Endothelial cell (in vitro differentiated cells): ENCODE measurements at regions not wholly inside any gene's neighbourhood (a gene's known extent, or its start where the extent isn't known, plus 50 kb on each side); places are given as distances from the start of the nearest gene placed in this dataset.

Experiments used
- DNase-seq: peaks from one replicate; pipeline ENCODE4 v3.0.0; 2021; ENCODE audit warnings: low spot score
- H3K27ac Mint-ChIP-seq: one replicate; pipeline ENCODE4 v1.8.0; 2021; ENCODE audit warnings: mixed read lengths, inconsistent platforms; ENCODE audit not compliant: unreplicated experiment
- H3K27me3 Mint-ChIP-seq: one replicate; pipeline ENCODE4 v1.8.0; 2021; ENCODE audit warnings: mild to moderate bottlenecking, moderate library complexity, mixed read lengths, inconsistent platforms; ENCODE audit not compliant: unreplicated experiment
- H3K36me3 Mint-ChIP-seq: one replicate; pipeline ENCODE4 v1.8.0; 2021; ENCODE audit warnings: mild to moderate bottlenecking, low read depth, mixed read lengths, inconsistent platforms; ENCODE audit not compliant: unreplicated experiment
- H3K4me1 Mint-ChIP-seq: one replicate; pipeline ENCODE4 v1.8.0; 2021; ENCODE audit warnings: mild to moderate bottlenecking, mixed read lengths, inconsistent platforms; ENCODE audit not compliant: unreplicated experiment
- H3K4me3 Mint-ChIP-seq: one replicate; pipeline ENCODE4 v1.8.0; 2021; ENCODE audit warnings: mild to moderate bottlenecking, mixed read lengths, inconsistent platforms; ENCODE audit not compliant: unreplicated experiment
- H3K9me3 Mint-ChIP-seq: one replicate; pipeline ENCODE4 v1.8.0; 2021; ENCODE audit warnings: mixed read lengths, inconsistent platforms; ENCODE audit not compliant: unreplicated experiment
- TF ChIP-seq, protein P1 (sequence below): fragments of 200-600 bp; sonication (generic); IDR thresholded peaks from one replicate; pipeline ENCODE4 v1.5.0; 2021; ENCODE audit warnings: antibody characterized with exemption; ENCODE audit not compliant: unreplicated experiment

DNA sequence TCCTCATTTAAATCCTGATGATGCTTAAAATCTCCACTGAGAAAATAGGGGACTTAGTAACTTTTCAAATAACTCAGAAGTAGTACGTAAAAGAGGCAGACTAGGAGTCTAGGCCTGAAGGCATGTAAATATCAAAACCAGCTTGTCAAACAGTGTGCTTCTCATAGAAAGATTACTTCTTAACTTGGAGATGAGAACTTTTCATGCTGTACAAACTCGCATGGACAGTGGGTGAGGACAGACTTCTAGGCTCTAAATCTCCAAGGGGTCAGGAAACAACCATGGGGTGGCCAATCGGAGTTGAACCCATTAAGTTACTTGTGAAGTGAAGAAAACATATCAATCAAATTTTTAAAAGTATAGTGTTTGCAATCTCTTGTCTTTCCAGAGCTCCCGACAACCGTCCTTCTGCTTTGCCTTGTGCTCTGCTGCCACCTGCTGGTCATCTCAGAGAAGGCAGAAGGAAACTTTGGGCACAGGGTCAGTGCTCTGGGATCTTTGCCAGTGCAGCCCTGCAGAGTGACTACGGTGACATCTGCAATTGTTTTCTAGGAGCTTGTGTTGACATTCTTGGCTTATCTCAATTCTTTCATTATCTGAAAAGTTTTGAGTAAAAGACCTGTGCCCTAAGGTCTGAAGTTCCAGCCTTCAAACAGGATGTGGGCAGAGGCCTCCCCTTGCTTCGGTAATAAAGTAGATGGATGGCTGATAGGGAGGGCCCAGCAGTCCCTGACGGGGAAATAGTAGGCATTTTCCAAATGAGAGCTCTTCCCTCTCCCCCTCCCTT lies 105.1 kb upstream of the PDE4B start:
- H3K9me3 Mint-ChIP-seq, result peaks cover 4% of the 10 kb centered on the region
- no peaks in the 10 kb centered on the region for H3K27me3 Mint-ChIP-seq
- H3K36me3 Mint-ChIP-seq, result peaks cover 3% of the 10 kb centered on the region
- no peak overlapping the region for H3K27ac Mint-ChIP-seq
- DNase-seq, result peak; percentile 91
- TF ChIP-seq, protein P1, sequence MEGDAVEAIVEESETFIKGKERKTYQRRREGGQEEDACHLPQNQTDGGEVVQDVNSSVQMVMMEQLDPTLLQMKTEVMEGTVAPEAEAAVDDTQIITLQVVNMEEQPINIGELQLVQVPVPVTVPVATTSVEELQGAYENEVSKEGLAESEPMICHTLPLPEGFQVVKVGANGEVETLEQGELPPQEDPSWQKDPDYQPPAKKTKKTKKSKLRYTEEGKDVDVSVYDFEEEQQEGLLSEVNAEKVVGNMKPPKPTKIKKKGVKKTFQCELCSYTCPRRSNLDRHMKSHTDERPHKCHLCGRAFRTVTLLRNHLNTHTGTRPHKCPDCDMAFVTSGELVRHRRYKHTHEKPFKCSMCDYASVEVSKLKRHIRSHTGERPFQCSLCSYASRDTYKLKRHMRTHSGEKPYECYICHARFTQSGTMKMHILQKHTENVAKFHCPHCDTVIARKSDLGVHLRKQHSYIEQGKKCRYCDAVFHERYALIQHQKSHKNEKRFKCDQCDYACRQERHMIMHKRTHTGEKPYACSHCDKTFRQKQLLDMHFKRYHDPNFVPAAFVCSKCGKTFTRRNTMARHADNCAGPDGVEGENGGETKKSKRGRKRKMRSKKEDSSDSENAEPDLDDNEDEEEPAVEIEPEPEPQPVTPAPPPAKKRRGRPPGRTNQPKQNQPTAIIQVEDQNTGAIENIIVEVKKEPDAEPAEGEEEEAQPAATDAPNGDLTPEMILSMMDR, result peak; percentile 99
- H3K4me1 Mint-ChIP-seq, result no peaks in the 10 kb centered on the region
- H3K4me3 Mint-ChIP-seq, result no peak overlapping the region

DNA sequence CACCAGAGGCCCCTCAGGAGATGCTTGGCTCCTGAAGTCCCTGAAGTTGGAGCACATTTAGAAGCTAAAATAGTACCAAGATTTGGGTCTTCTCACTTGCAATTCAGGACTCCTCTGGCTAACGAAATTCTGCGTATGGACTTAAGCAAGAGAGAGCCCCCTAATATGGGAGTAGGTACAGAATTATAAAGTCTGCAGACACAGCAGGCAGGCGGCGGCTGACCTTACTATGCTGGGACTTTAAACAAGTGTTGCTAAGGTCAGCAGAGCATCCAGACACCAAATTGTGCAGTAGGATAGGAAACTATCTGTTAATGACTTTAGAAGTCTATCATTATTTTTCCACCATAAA lies 104.5 kb upstream of the PDE4B start:
- no peaks in the 10 kb centered on the region for H3K27me3 Mint-ChIP-seq
- H3K4me3 Mint-ChIP-seq, result no peak overlapping the region
- no peaks in the 10 kb centered on the region for H3K4me1 Mint-ChIP-seq
- no peak overlapping the region for H3K27ac Mint-ChIP-seq
- H3K9me3 Mint-ChIP-seq, result peaks cover 4% of the 10 kb centered on the region
- TF ChIP-seq, protein P1, result no peak
- no peak for DNase-seq
- H3K36me3 Mint-ChIP-seq, result peaks cover 3% of the 10 kb centered on the region

DNA sequence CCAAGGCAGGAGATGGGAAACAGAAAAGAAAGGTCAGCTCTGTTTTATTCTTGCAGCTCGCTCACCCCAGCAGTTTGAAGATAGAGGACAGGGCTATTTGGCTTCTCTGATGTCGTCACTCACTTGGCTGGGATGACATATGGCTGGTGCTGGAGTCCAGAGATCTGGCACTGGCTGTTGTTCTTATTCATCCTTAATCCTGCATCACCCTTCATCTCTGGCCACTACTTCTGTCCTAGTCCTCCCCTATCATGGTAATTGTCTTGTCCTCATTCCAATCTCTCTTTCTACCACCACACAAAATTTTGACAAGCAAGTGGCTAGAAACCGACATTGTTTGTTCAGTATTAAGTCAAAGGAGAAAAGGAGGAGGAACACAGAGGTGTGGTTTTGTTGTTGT lies 103.8 kb upstream of the PDE4B start:
- Mint-ChIP-seq H3K27ac (no peak overlapping the region), H3K9me3 (peaks cover 4% of the 10 kb centered on the region), H3K27me3 (no peaks in the 10 kb centered on the region), H3K36me3 (peaks cover 3% of the 10 kb centered on the region), H3K4me3 (no peak overlapping the region), H3K4me1 (no peaks in the 10 kb centered on the region)
- TF ChIP-seq, protein P1, result no peak
- no peak for DNase-seq

- DNase-seq, result no peak
- H3K27me3 Mint-ChIP-seq, result no peaks in the 10 kb centered on the region
- H3K36me3 Mint-ChIP-seq, result peaks cover 1% of the 10 kb centered on the region
- H3K4me3 Mint-ChIP-seq, result no peak overlapping the region
- H3K9me3 Mint-ChIP-seq, result peaks cover 1% of the 10 kb centered on the region
- no peak overlapping the region for H3K27ac Mint-ChIP-seq
- H3K4me1 Mint-ChIP-seq, result no peaks in the 10 kb centered on the region
- TF ChIP-seq, protein P1, result no peak
These were observed 101.4 kb upstream of the PDE4B start for GRCh38 chr1:65691152-65691900.

DNA sequence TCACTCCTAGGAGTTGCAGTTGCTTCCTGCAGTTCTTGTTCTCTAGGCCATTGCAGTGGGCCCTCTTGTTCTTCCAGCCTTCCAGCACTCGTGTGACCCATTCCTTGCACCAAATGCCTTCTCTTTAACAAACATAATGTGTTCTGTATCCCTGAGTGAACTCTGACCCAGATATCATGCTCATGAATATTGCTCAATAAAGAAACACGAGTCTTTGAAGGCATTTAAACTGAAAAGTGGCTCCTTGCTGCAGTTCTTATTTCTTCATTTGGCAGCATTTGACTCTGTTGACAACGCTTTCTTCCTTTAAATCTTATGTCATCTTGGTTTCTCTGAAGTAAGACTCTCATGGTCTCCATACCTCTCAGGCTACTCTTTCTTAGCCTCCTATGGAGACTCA lies 100.7 kb upstream of the PDE4B start:
- no peaks in the 10 kb centered on the region for H3K9me3 Mint-ChIP-seq

More for the DNA sequence above, 100.7 kb upstream of the PDE4B start:
- TF ChIP-seq, protein P1, result no peak
- no peak overlapping the region for H3K27ac Mint-ChIP-seq
- no peaks in the 10 kb centered on the region for H3K36me3 Mint-ChIP-seq
- no peaks in the 10 kb centered on the region for H3K27me3 Mint-ChIP-seq
- no peak for DNase-seq
- no peaks in the 10 kb centered on the region for H3K4me1 Mint-ChIP-seq
- no peak overlapping the region for H3K4me3 Mint-ChIP-seq
